ENCODE measurements at regions not wholly inside any gene's neighbourhood (a gene's known extent, or its start where the extent isn't known, plus 50 kb on each side); places are given as distances from the start of the nearest gene placed in this dataset.
"Not testable (repeated sequence)": the region's sequence is repeated elsewhere in the genome, so short reads cannot be mapped to it uniquely, and the experiment has no call there.

DNA sequence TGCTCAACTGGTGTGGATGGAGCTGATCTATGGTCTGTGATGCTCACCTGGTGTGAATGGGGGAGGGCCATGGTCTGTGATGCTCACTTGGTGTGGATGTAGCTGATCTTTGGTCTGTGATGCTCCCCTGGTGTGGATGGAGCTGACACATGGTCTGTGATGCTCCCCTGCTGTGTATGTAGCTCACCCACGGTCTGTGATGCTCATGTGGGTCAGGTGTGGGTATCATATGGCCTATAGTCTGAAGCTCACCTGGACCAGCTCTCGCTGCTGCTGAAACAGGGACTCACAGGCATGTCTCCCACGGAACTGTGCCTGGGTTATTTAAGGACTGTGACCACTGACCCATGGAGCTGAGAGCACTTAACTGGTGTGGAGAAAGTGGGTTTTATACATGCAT lies 109.7 kb downstream of the CRLF2 start (continued):
- TF ChIP-seq, protein P1, sequence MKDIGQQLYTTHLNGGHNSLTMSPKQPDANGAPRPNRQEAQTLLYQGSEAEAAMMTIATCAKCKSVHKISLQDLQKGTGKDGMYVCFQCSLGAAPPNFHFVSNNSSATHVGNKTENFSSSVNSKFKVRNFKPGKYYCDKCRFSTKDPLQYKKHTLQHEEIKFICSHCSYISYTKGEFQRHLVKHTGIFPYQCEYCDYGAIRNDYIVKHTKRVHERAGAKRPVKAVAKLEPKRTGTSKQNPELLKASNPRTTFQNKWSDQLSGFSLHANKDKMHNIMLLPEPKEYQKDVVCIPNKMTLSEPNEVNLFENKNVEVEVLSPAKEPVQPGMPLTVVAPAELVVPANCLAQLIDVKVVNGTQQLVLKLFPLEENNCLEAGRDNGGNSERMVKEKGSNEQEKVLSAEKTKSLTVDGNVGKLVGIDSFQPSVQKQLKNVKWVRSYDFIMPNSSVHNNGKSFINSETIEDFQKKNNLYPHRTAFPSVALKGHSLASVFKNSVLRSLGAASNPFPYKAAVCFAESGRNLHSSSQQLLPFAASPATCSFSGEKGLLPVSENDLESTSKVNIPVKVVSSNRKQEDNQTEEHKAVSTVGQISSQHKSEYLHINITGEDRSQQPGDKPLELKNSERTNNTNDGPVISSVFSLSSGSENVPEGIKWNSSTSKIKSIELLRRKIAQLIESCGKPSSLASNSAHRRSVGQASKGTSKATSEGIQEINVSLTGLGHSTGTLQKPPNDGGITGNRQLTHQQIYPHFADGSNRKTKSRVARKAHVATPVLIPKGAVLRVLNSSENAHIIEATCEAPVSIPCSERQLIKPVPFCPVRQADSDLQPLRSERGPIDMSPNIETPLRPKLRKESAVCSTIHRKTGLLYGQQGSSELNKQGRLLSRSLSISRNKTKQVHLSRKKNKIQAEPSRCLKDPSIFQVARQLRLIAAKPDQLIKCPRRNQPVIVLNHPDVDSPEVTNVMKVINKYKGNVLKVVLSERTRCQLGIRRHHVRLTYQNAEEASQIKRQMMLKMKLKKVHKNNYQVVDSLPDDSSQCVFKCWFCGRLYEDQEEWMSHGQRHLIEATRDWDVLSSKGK (CRISPR knock-in tag; IDR thresholded peaks at IDR 0.05): no peak

GRCh38 chrX:1102221-1102620 lies 110.2 kb downstream of the CRLF2 start:
- H2AFZ ChIP-seq (ENCODE audit: low read depth, low read length); POLR2A ChIA-PET; H3K9me1 ChIP-seq (ENCODE audit: control insufficient read depth, insufficient read depth, low read length); H3K4me1 ChIP-seq (replicated peaks in 1 of 2; ENCODE audit: control insufficient read depth in 2 of 2, insufficient read depth in 2 of 2, low read length in 2 of 2); H3K27me3 ChIP-seq (ENCODE audit: control insufficient read depth in 2 of 2, insufficient read depth in 2 of 2, low read length in 2 of 2); H3K9ac ChIP-seq (ENCODE audit: insufficient read depth in 1 of 2, low read depth in 2 of 2, low read length in 2 of 2); H3K9me3 ChIP-seq (replicated peaks; ENCODE audit: control insufficient read depth, insufficient read depth, low read depth, low read length); BruUV-seq (replicated peaks); H3K27ac ChIP-seq (ENCODE audit: extremely low read depth, low read depth, low read length); H3K36me3 ChIP-seq (ENCODE audit: control insufficient read depth, insufficient read depth, low read length); DNase-seq (ENCODE audit: extremely low read depth in 1 of 4, low spot score in 3 of 4); intact Hi-C loops (cut with micrococcal nuclease); ATAC-seq; in situ Hi-C loops (cut with MboI); H4K20me1 ChIP-seq (replicated peaks; ENCODE audit: control insufficient read depth, insufficient read depth, low read length); H3K4me3 ChIP-seq; CTCF ChIA-PET (ENCODE audit: low intra/inter-chr PET ratio); H3K79me2 ChIP-seq (ENCODE audit: control insufficient read depth, insufficient read depth, low read length); H3K4me2 ChIP-seq (ENCODE audit: insufficient read depth, low read length); FAIRE-seq: not testable (repeated sequence)
